ENCODE measurements at regions not wholly inside any gene's neighbourhood (a gene's known extent, or its start where the extent isn't known, plus 50 kb on each side); places are given as distances from the start of the nearest gene placed in this dataset.

DNA sequence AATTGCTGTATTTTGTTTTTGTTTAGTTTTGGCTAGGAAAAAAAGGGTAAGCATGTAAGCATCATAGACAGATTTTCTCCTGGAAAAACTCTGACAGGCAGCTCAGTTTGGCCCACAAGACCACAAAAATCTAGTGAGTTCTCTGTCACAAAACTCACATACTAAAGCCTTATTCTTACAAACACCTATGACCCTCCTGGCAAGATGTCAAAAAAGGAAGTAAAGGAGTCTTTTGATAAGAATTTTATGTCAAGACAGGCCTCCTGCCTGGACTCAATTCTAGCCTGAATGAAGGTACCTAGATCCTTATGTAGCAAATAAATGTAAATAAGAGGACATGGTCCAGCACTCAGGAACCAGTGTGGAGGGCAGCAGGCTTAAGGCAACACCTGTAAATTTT lies 668.3 kb upstream of the ZNF385D start:
- no peak overlapping the region for H3K56ac ChIP-seq (replicated peaks; ENCODE audit: insufficient read length, low read depth, low read length)
- H3K4me3 ChIP-seq (ENCODE audit: extremely low read depth in 1 of 4, insufficient read depth in 2 of 4, low read depth in 3 of 4, low read length in 4 of 4): no peak overlapping the region
- H2BK20ac ChIP-seq (ENCODE audit: low read length): no peak overlapping the region
- FAIRE-seq: no peak
- H2AK5ac ChIP-seq (ENCODE audit: low read depth, low read length): no peak overlapping the region
- peaks cover 0 to 2% (median 0%) of the 10 kb centered on the region in 4 experiments; a peak in 2 of 8 replicates for H3K36me3 ChIP-seq (ENCODE audit: control insufficient read depth in 2 of 4, insufficient read depth in 4 of 4, low read length in 3 of 4)
- no peak overlapping the region for H4K91ac ChIP-seq (replicated peaks; ENCODE audit: insufficient read length, low read length)
- H3K27ac ChIP-seq (ENCODE audit: low read depth, low read length): no peak overlapping the region
- H4K5ac ChIP-seq (ENCODE audit: insufficient read length, low read depth, low read length): no peak overlapping the region
- H3K23me2 ChIP-seq (ENCODE audit: low read depth, low read length): no peaks in the 10 kb centered on the region
- no peaks in the 10 kb centered on the region for H3K27me3 ChIP-seq (replicated peaks in 1 of 4; ENCODE audit: control insufficient read depth in 3 of 4, extremely low read depth in 1 of 4, insufficient read depth in 3 of 4, low read length in 3 of 4)
- DNase-seq (ENCODE audit: low read depth in 1 of 2, low spot score in 2 of 2): no peak
- H3K23ac ChIP-seq (ENCODE audit: insufficient read length): no peak overlapping the region
- H3K18ac ChIP-seq (ENCODE audit: extremely low read depth, low read length): no peak overlapping the region
- no peak overlapping the region for H2AFZ ChIP-seq (ENCODE audit: low read length)
- no peaks in the 10 kb centered on the region for H3K79me2 ChIP-seq (ENCODE audit: control insufficient read depth in 1 of 2, insufficient read depth in 2 of 2, low read length in 2 of 2)
- no peak overlapping the region for H3K14ac ChIP-seq (ENCODE audit: insufficient read length)
- no peak overlapping the region for H2BK15ac ChIP-seq (ENCODE audit: low read length)
- peaks cover 7 to 16% of the 10 kb centered on the region in 2 experiments; a peak in 3 of 4 replicates for H3K9me3 ChIP-seq (ENCODE audit: insufficient read depth in 2 of 2, low read depth in 1 of 2, low read length in 1 of 2)
- ChIA-PET CTCF (ENCODE audit: partially characterized antibody) (interaction anchor here (0.6 kb wide), 1 partner anchor 15 kb away, joined by 3 read pairs; no protein-coding TSS in a partner anchor), POLR2A (ENCODE audit: partially characterized antibody) (no interaction called here)
- H2BK5ac ChIP-seq (ENCODE audit: low read depth, low read length): no peak overlapping the region
- H2BK12ac ChIP-seq (ENCODE audit: low read depth, low read length): no peak overlapping the region
- TF ChIP-seq, protein P1, sequence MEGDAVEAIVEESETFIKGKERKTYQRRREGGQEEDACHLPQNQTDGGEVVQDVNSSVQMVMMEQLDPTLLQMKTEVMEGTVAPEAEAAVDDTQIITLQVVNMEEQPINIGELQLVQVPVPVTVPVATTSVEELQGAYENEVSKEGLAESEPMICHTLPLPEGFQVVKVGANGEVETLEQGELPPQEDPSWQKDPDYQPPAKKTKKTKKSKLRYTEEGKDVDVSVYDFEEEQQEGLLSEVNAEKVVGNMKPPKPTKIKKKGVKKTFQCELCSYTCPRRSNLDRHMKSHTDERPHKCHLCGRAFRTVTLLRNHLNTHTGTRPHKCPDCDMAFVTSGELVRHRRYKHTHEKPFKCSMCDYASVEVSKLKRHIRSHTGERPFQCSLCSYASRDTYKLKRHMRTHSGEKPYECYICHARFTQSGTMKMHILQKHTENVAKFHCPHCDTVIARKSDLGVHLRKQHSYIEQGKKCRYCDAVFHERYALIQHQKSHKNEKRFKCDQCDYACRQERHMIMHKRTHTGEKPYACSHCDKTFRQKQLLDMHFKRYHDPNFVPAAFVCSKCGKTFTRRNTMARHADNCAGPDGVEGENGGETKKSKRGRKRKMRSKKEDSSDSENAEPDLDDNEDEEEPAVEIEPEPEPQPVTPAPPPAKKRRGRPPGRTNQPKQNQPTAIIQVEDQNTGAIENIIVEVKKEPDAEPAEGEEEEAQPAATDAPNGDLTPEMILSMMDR (IDR thresholded peaks at IDR 0.05; ENCODE audit: control extremely low read depth in 1 of 3, insufficient read depth in 1 of 3, low read depth in 1 of 3, low read length in 3 of 3): no peak
- TF ChIP-seq BRCA1 (IDR thresholded peaks at IDR 0.05; ENCODE audit: low read depth, low read length) (no peak), CBX8 (IDR thresholded peaks at IDR 0.05; ENCODE audit: borderline replicate concordance, low read depth, low read length) (no peak)
- H3K4ac ChIP-seq (replicated peaks; ENCODE audit: insufficient read length, low read depth, low read length): no peak overlapping the region
- H4K8ac ChIP-seq (ENCODE audit: extremely low read depth, insufficient read depth, low read length): no peak overlapping the region
- H3K4me2 ChIP-seq (ENCODE audit: insufficient read depth in 1 of 2, low read depth in 2 of 2, low read length in 2 of 2): no peak overlapping the region
- no peaks in the 10 kb centered on the region for H3K4me1 ChIP-seq (replicated peaks in 1 of 4; ENCODE audit: control insufficient read depth in 3 of 4, insufficient read depth in 4 of 4, low read length in 3 of 4)
- H3K79me1 ChIP-seq (ENCODE audit: low read depth, low read length): no peaks in the 10 kb centered on the region
- no peak overlapping the region for H2BK120ac ChIP-seq (replicated peaks; ENCODE audit: low read depth, low read length)
- no peaks in the 10 kb centered on the region for H4K20me1 ChIP-seq (replicated peaks in 1 of 2; ENCODE audit: control insufficient read depth in 1 of 2, insufficient read depth in 2 of 2, low read length in 2 of 2)
- no peak overlapping the region for H3K9ac ChIP-seq (replicated peaks in 1 of 4; ENCODE audit: extremely low read depth in 1 of 4, low read depth in 3 of 4, low read length in 3 of 4)

Data from H1 (cell line).